ENCODE measurements at regions not wholly inside any gene's neighbourhood (a gene's known extent, or its start where the extent isn't known, plus 50 kb on each side); places are given as distances from the start of the nearest gene placed in this dataset.

DNA sequence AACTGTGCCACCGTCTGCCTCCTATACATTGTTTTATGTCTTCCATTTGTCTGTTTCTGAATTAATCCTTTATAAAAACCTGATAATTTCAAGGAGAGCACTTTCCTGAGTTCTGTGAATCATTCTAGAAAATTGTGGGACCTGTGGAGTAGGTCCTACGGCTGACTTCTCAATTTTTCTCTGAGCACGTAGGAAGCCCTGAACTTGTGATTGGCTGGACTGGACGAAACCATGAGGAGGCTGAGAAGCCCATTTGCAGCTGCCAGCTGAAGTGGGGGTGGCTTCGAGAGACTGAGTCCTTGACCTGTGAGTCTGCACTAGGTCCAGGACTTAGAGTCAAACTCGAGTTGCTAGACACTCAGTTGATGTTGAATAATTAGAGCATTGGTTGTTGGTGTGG lies 277.1 kb upstream of the NCAM2 start:
- no peak for DNase-seq

DNA sequence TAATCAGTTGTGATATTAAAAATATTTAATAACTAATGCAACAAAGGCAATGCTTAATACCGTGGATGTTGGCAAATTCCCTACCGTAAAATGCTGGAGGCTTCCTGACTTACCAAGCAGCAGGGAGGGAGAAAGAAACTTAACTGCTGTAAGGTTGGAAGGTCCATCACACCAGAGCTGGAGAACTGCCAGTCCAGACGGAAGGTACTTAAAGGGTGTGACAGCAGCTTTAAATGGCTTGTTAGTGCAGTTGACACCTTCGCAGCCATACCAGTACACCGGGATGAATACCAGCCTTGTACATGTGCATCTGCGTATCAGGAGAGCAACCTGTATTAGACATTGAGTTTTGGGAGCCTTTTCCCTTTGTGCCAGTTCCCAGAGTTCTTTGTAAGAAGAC lies 269.5 kb upstream of the NCAM2 start:
- no peak for DNase-seq

DNA sequence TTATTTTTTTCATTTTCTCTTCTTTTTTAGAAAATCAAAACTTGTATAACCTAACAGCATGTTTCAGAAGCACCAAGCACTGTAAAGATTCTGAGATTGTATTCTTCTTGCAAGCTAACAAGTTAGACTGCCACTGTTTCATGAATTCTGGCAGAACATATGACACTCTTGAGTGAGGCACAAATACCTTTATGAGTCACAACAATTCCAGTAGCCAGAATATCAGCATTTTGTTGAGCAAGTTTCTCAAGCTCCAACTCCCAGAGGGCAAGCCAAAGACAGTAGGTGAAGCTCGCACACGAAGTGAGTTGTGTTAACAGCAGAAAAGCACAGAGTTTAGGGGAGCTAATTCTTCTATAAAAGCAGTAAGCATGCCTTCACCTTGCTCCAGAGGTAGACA lies 268.8 kb upstream of the NCAM2 start:
- DNase-seq: no peak

DNA sequence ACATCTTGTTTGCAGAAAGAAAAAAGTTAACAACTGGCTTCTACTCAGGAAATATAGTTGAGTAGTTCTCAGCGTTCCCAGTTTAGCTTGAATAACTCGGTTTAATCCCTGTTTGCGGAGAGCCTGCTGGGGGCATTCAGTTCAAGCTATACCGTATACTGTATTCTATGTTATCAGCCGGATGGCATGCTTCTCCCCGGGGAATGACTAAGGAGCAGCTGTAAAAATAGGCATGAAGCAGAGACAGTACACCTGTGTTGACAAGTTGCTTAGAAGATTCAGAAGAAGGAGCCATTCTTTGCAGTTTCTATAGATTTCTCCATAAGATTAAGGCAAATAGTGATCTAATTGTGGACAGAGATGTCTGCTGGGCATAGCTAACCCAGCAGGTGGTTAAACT lies 267.8 kb upstream of the NCAM2 start:
- no peak for DNase-seq

DNA sequence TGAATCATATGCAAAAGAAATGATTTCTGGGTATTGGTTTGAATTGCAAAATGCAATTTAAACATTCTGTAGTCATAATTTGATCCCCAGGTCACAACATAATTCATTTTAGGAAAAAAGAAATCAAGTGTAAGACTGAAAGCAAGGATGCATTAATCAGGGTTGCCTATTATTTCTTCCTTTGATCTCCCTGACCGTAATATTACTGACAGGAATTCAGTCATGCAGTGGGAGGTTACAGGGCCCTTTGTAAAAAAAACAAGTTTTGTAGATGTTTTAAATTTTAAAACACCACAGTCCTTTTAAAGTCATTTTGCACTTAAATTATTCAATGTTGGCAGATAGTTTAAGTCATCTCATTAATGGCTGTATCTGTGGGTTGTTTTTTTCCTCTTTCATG lies 263.0 kb upstream of the NCAM2 start:
- DNase-seq: no peak

DNA sequence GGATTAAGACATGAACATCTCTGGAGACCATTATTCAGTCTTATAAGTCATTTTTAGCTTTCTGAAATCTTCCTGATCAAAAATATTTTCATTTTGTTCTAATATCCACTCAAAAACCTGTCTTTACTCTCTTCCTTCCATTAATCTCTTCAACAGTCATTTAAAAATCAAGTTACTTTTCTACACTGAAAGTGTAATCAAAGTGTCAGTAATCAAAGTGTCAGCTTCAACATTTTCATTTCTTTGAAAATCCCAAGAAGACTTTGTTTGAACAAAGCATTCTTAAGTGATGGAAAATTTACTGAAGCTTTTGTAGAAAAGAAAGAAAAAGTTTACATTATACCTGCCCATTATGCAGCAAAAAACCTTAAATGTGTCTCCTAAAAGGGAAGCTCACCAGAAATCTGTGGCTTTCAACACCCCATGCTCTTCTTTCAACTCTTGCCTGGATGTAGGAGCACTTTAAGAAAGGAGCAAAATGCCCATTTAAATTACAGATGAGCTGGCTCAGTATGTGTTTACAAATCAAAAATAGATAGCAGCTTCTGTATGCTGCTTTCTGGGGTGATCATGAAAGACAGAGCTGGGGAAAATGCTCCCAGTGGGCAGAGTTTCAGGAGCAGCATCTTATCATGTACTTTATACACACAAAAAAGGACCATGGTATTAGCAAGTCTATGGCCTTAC lies 260.8 kb upstream of the NCAM2 start:
- no peak for DNase-seq

DNA sequence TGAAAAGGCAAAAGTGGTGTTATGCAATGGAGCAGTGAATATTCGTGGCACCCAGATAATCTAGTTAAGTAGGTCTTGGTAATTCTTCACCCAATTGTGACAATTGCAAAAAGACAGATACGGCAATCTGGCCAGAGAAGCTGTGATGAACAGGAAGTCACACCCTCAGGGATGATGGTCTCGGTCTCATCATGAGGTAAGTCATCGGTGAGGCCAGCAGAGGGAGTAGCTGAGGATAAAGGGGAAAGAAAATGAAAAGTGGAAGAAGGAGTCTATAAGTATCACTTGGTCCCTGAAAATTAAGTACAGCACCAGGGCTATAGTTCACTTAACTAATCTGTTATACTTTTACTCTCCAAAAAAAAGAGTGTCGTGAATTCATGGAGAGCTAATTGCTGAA lies 258.8 kb upstream of the NCAM2 start:
- DNase-seq: no peak

DNA sequence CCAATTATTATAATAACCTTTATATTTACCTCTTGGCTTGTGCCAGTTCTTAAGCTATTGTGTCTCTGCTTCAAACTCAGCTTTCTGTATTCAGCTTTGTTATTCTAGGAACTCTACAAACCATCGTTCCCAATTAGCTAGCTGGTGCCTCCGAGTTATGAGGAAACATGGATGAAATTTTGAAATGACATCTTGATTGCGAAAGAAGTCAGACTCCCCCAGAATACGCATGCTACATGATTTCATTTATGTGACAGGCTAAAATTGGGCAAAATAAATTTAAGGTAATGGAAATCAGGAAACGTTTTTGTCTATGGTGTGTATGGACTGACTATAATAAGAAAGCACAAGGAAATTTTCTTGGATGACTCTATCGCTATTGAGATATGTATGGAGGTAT lies 256.8 kb upstream of the NCAM2 start:
- DNase-seq: no peak

DNA sequence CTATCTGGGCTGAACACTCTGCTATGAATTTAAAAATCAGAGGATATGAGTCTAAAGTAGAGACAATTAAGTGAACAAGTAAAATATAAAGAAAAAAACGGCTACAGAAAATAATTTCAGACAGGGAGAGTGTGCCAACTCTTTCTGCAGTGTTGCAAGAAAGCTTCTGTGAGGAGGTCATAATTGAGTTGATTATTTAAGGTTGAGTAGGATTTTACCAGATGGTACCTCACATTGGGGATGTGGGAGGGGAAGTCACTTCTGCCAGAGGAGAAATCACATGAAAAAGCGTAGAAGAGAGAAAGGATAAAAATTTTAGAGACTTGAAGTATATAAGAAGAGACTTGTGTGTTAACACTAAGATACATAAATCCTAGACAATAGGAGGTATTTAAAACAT lies 238.0 kb upstream of the NCAM2 start:
- DNase-seq: no peak

DNA sequence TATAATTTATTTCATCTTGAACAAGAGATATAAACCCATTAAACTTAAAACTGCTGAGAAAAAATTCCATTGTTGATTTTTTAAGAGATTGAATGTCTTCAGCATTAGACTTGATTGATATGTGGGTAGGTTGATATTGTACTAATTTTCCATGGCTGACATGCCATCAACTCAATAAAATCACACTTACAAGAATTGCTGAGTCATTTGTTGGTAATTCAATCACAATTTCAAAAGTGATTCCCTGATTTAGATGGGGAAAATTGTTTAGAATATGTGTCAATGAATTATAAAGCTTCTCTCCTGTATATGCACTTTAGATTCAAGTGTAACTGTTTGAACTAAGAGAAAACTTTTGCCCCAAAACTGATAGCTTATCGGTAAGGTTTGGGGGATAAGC lies 223.5 kb upstream of the NCAM2 start:
- DNase-seq: no peak

DNA sequence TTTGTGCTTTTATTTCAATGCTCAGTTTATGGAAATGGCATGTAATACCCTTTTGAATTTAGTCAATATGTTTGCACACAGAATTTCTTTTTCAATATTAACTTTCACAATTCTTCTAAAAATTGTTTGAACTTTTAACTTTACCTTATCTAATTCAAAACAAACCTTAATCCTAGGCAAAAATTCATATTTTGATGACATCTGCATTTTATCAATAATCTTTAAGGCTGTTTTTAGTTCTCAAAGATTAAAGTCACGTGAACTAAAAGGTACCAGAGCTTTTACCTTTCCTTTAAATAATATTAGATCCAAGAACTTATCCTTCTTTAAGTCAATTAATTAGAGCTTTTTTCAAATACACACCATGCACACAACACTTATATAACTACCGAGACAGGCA lies 218.9 kb upstream of the NCAM2 start:
- no peak for DNase-seq

DNA sequence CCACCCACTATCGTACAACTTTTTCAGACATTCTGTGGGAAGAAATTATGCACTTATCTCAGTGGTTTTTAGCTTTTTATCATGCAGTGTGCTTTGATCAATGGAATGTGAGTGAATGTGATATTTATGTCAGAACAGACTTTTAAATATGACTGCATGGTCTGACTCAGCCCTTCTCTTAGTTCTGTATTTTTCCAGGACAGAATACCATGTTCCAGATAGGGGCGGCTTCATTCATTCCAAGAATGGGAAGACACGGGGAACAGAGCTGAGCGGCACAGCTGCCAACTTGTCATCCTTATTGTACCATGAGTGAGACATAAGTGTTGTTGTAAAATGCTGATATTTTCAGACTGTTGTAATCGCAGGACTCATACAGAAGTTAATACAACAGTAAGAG lies 214.6 kb upstream of the NCAM2 start:
- DNase-seq: no peak

DNA sequence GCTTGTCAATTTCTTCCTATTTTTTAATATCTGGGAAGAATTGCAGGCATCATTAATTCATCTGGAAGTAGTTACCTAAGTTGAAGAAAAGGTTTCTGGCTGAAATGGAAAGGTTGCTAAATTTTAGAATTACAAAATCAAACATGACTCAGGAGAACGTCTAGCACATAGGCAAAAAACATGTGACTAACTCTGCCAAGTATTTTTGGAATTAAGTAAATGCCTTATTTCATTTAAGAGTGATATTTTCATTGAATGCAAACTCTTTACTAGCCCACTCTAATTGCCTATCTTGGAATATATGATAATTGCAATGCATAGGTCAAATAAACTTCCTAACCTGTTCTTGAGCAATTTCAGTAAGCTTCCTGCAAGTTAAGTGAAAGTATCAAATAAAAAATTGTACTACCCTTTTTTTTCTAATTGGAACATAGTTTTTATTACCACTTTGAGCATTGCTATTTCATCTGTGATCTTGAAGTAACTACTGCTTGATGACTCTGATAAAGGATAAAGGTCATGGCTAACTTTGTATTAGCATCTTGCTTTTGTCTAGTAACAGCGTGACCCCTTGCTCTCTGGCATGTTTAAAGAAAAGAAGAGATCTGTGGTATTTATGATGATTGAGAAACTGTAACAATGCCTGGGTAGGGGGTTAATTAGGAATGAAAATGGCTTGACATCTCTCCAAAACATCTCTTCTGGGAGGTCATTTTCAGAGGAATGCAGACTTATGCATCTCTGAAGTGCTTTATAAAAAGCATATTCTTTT lies 208.3 kb upstream of the NCAM2 start:
- no peak for DNase-seq

DNA sequence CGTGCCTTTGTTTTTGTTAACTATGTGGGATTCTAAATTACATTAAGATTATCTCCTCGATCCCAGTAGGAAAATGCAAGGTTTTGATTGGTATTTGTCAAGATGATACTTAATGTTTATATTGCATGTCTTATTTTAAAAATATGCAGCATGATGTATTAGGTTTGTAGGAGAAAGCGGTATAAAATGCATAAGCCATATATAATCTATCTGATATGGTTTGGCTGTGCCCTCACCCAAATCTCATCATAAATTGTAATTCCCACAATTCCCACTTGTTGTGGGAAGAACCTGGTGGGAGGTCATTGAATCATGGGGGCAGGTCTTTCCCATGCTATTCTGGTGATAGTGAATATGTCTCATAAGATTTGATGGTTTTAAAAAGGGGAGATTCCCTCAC lies 198.1 kb upstream of the NCAM2 start:
- no peak for DNase-seq

DNA sequence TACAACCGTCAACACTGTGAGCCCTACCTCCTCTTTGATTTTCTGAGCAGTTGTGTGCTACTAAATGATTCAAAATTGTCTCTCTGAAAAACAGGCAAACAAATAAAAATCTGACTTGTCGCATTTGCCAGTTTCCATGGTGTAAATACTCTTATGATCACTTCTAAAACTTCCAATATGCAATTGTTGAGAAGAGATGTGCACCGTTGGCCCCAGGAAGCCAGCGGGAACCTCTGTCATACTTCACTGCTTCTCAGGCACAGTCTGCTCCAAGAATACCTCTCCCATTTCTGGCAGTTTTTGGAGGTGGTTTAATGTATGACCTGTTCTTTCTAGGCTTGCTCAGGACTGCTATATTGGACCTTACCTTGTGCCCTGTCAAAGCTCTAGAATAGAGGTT lies 196.0 kb upstream of the NCAM2 start:
- no peak for DNase-seq

DNA sequence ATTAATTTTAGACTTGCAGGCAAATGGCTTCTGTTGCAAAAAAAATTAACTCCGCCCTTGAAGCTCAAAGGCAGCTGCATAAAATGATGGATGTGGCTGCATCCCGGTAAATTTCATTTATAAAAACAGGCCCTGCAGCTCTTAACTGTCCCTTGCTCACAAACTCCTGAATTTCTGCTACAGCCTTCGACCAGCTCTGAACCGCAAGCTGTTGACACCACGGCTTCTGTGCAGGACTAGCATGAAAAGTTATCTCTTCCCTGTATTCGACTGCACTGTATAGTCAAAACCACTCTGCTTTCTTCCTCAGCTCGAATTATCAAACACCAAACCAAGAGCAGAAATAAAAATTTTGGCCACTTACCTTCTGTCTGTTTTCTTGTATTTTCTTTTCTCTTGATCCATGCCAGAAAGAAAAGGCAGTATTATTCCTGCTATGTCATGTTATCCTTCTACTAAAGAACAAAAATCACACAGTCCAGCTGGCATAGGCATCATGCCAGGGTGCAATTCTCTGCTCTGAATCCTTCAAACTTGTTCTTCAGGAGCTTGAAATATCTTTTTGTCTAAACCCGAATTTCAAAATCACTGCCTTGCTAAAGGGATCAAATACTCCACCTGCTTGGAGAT lies 195.5 kb upstream of the NCAM2 start:
- no peak for DNase-seq

DNA sequence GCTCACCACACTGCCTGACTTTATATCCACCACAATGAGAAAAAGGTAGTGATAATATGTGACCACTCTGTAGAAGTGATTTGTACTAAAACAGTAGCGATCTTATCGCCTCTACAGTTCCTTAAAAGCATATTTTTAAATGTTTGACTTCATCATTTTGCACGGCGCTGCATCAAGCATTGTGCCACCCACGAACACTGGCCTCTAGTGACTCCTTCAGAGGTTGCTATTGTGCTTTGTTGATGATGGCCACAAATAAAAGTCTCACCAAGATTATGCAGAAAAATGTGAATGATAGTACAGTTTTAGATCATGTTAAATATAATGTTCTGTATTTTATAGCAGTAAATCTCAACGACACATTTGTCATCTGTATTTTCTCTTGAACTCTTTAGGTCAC lies 186.5 kb upstream of the NCAM2 start:
- DNase-seq: no peak

DNA sequence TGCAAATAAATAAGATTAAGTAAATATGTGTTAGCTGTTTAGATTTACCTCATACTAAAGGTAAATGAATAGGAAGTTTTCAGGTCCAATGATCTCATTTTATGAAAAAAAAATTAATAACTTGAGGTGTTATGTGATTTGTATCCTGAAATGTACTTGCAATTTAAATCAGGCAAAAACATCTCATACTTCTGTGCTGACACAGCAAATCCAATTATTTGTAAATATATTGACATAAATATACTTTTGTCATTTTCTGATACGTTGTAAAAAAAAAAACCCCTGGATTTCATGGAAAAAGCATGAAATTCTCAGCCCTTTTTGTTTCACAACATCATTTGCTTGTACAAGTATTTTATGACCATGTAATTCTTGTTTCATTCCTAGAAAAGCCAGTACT lies 184.1 kb upstream of the NCAM2 start:
- DNase-seq: no peak

DNA sequence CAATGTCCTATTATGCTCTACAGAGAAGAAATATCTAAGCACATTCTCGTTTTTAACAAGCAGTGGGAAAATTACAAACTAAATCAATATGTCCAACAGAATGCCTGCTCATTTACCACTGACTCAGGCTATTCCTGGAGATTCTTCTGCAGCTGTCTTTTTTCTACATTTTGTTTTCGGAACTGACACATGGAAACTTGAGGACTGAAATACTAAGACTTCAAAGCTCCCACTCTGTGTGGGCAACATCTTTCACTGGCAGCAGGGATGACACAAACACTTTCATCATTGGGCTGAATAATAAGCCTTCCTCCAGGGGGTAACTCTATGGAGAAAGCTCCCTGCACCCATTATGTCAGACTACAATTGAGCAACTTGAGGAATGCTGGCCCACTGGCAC lies 175.5 kb upstream of the NCAM2 start:
- DNase-seq: no peak

DNA sequence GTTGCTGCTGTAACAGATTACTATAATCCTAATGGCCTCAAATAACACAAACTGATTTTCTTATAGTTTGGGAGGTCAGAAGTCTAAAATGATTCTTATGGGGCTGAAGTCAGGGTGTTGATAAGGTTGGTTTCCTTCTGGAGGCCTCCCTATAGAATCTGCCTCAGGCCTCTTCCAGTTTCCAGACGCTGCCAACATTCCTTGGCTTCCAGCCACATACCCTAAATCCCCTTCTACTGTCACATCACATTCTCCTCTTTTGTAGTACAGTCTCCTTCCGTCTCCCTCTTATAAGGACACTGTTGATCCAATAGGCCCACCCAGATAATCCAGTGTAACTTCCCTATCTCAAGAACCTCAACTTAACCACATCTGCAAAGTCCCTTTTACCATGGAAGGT lies 145.3 kb upstream of the NCAM2 start:
- DNase-seq: no peak

DNA sequence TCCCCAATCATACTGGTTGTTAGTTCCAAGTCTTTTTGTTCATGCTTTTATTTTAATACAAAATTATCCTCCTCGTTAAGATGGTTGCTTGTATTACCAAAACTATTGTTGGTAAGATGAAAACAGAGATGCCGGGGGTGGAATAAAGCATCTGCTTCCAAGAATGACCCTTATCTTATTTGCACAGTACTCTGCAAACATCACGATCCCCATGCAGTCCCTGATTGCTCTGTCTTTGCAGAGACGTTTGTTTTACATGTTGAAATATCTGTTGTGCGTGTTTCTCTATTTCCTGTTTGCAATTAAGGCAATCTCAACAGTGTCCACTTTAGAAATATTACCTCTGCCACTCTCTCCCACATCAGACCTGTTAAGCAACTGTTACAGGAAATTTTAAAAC lies 141.3 kb upstream of the NCAM2 start:
- DNase-seq: no peak

DNA sequence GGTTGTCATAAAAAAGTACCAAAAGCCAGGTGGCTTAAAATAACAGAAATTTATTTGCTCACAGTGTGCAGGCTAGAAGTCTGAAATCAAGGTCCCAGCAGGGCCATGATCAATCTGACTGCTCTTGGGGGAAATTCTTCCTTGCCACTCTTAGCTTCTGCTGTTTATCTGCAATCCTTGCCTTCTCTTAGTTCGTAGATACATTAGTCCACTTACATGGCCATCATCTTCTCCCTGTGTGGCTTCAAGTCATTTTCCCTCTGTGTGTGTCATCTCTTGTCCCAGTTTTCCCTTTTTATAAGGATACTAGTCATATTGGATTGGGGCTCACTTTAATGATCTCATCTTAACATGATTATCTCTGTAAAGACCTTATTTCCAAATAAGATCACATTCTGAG lies 124.0 kb upstream of the NCAM2 start:
- DNase-seq: no peak

DNA sequence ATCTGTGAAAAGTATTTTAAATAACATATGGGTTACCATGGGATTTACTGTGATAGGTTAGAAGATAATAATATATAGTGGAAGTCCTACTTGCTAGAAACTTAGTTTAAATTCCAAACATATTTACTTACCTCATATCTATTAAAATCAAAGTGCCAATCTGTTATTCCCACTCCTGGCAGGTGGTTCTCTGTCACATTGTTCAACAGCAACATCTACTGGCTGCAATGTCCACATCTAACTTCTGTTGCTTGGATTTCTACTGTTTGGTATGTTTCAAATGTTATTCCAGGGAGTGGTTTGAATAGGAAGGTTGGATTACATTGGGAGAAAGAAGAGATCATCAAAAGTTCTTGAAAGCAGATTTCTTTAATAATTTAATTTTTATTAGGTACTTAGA lies 122.5 kb upstream of the NCAM2 start:
- no peak for DNase-seq

DNA sequence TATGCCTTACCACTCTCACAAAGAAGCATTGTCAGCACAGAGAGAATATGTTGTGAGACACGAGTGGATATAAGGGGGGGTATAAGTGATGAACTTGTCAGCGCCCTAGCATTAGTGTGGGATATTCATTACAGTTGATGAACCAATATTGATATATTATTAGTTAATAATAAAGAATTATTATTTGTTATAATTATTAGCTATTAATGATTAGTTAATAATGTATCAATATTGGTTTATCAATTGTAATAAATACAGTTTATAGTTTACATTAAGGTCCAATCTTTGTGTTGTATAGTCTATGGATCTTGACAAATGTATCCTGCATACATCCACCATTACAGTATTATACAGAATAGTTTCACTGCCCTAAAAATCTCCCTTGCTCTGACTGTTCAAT lies 120.2 kb upstream of the NCAM2 start:
- no peak for DNase-seq

Data from KG1 (cell line).